ENCODE measurements at regions not wholly inside any gene's neighbourhood (a gene's known extent, or its start where the extent isn't known, plus 50 kb on each side); places are given as distances from the start of the nearest gene placed in this dataset.
"Not testable (repeated sequence)": the region's sequence is repeated elsewhere in the genome, so short reads cannot be mapped to it uniquely, and the experiment has no call there.

GRCh38 chr9:2270565-2270964, 255.4 kb downstream of the SMARCA2 start:
- no peak overlapping the region for H3K27ac Mint-ChIP-seq
- ATAC-seq (no peak), DNase-seq (ENCODE audit: low spot score in 2 of 2) (no peak)
- H3K9me3 Mint-ChIP-seq: no peaks in the 10 kb centered on the region
- no peaks in the 10 kb centered on the region for H3K36me3 Mint-ChIP-seq

GRCh38 chr9:2271426-2271825, 256.3 kb downstream of the SMARCA2 start:
- Mint-ChIP-seq H3K9me3 (no peaks in the 10 kb centered on the region), H3K36me3 (no peaks in the 10 kb centered on the region), H3K27ac (no peak overlapping the region)
- peak in 1 of 2 donors; percentile 16 for DNase-seq (ENCODE audit: low spot score in 2 of 2)
- peak in 1 of 2 donors; percentile 84 for ATAC-seq

GRCh38 chr9:2274762-2275161, 259.6 kb downstream of the SMARCA2 start:
- ATAC-seq (no peak), DNase-seq (ENCODE audit: low spot score in 2 of 2) (no peak)
- no peak overlapping the region for H3K27ac Mint-ChIP-seq
- H3K36me3 Mint-ChIP-seq: no peaks in the 10 kb centered on the region
- H3K9me3 Mint-ChIP-seq: no peaks in the 10 kb centered on the region

GRCh38 chr9:2276296-2276695, 261.1 kb downstream of the SMARCA2 start:
- ATAC-seq (no peak), DNase-seq (ENCODE audit: low spot score in 2 of 2) (no peak)
- no peaks in the 10 kb centered on the region for H3K9me3 Mint-ChIP-seq
- no peaks in the 10 kb centered on the region for H3K36me3 Mint-ChIP-seq
- no peak overlapping the region for H3K27ac Mint-ChIP-seq

- not testable (repeated sequence) for DNase-seq (ENCODE audit: low spot score in 2 of 2); H3K9me3 Mint-ChIP-seq; ATAC-seq; H3K27ac Mint-ChIP-seq; H3K36me3 Mint-ChIP-seq
Observed at GRCh38 chr9:2277133-2277532, 262.0 kb downstream of the SMARCA2 start.

GRCh38 chr9:2277644-2278043, 262.5 kb downstream of the SMARCA2 start:
- H3K27ac Mint-ChIP-seq; H3K36me3 Mint-ChIP-seq; H3K9me3 Mint-ChIP-seq; DNase-seq (ENCODE audit: low spot score in 2 of 2); ATAC-seq: not testable (repeated sequence)

- H3K36me3 Mint-ChIP-seq; H3K27ac Mint-ChIP-seq; DNase-seq (ENCODE audit: low spot score in 2 of 2); H3K9me3 Mint-ChIP-seq; ATAC-seq: not testable (repeated sequence)
Observed at GRCh38 chr9:2279138-2279537, 264.0 kb downstream of the SMARCA2 start.

GRCh38 chr9:2281031-2281802, 266.1 kb downstream of the SMARCA2 start:
- ATAC-seq: no peak
- H3K36me3 Mint-ChIP-seq: no peaks in the 10 kb centered on the region

GRCh38 chr9:2281803-2282185, 266.6 kb downstream of the SMARCA2 start:
- DNase-seq (ENCODE audit: low spot score in 2 of 2) (no peak), ATAC-seq (no peak)
- Mint-ChIP-seq H3K36me3 (no peaks in the 10 kb centered on the region), H3K27ac (no peak overlapping the region), H3K9me3 (no peaks in the 10 kb centered on the region)

More at GRCh38 chr9:2281031-2281802, 266.1 kb downstream of the SMARCA2 start:
- DNase-seq (ENCODE audit: low spot score in 2 of 2): no peak
- H3K27ac Mint-ChIP-seq: no peak overlapping the region
- no peaks in the 10 kb centered on the region for H3K9me3 Mint-ChIP-seq

- no peak for DNase-seq (ENCODE audit: low spot score in 2 of 2)
- no peaks in the 10 kb centered on the region for H3K36me3 Mint-ChIP-seq
- H3K9me3 Mint-ChIP-seq: no peaks in the 10 kb centered on the region
- no peak overlapping the region for H3K27ac Mint-ChIP-seq
- no peak for ATAC-seq
Observed at GRCh38 chr9:2284770-2285169, 269.6 kb downstream of the SMARCA2 start.

GRCh38 chr9:2285416-2286332, 270.5 kb downstream of the SMARCA2 start:
- no peak for ATAC-seq
- DNase-seq (ENCODE audit: low spot score in 2 of 2): no peak
- Mint-ChIP-seq H3K36me3 (no peaks in the 10 kb centered on the region), H3K27ac (no peak overlapping the region), H3K9me3 (no peaks in the 10 kb centered on the region)

GRCh38 chr9:2286333-2286705, 271.2 kb downstream of the SMARCA2 start:
- H3K27ac Mint-ChIP-seq: no peak overlapping the region
- no peaks in the 10 kb centered on the region for H3K9me3 Mint-ChIP-seq
- ATAC-seq (no peak), DNase-seq (ENCODE audit: low spot score in 2 of 2) (no peak)
- H3K36me3 Mint-ChIP-seq: no peaks in the 10 kb centered on the region

GRCh38 chr9:2286825-2287455, 271.8 kb downstream of the SMARCA2 start:
- no peaks in the 10 kb centered on the region for H3K9me3 Mint-ChIP-seq
- DNase-seq (ENCODE audit: low spot score in 2 of 2): no peak
- no peaks in the 10 kb centered on the region for H3K36me3 Mint-ChIP-seq
- no peak overlapping the region for H3K27ac Mint-ChIP-seq
- no peak for ATAC-seq

GRCh38 chr9:2288309-2288708, 273.2 kb downstream of the SMARCA2 start:
- no peaks in the 10 kb centered on the region for H3K9me3 Mint-ChIP-seq
- no peak overlapping the region for H3K27ac Mint-ChIP-seq
- ATAC-seq: no peak
- DNase-seq (ENCODE audit: low spot score in 2 of 2): no peak
- H3K36me3 Mint-ChIP-seq: no peaks in the 10 kb centered on the region

GRCh38 chr9:2289263-2289662, 274.1 kb downstream of the SMARCA2 start:
- no peak overlapping the region for H3K27ac Mint-ChIP-seq
- no peaks in the 10 kb centered on the region for H3K9me3 Mint-ChIP-seq
- ATAC-seq (no peak), DNase-seq (ENCODE audit: low spot score in 2 of 2) (no peak)
- no peaks in the 10 kb centered on the region for H3K36me3 Mint-ChIP-seq

GRCh38 chr9:2290382-2290781, 275.2 kb downstream of the SMARCA2 start:
- H3K27ac Mint-ChIP-seq: no peak overlapping the region
- ATAC-seq (no peak), DNase-seq (ENCODE audit: low spot score in 2 of 2) (no peak)
- H3K9me3 Mint-ChIP-seq: no peaks in the 10 kb centered on the region
- no peaks in the 10 kb centered on the region for H3K36me3 Mint-ChIP-seq

Data from activated naive CD4-positive, alpha-beta T cell treated with anti-CD3 and anti-CD28 coated beads, Interleukin-2, amount 50 U/mL, for 72 hours (primary cell).